ENCODE measurements at regions not wholly inside any gene's neighbourhood (a gene's known extent, or its start where the extent isn't known, plus 50 kb on each side); places are given as distances from the start of the nearest gene placed in this dataset.
"Not testable (repeated sequence)": the region's sequence is repeated elsewhere in the genome, so short reads cannot be mapped to it uniquely, and the experiment has no call there.

DNA sequence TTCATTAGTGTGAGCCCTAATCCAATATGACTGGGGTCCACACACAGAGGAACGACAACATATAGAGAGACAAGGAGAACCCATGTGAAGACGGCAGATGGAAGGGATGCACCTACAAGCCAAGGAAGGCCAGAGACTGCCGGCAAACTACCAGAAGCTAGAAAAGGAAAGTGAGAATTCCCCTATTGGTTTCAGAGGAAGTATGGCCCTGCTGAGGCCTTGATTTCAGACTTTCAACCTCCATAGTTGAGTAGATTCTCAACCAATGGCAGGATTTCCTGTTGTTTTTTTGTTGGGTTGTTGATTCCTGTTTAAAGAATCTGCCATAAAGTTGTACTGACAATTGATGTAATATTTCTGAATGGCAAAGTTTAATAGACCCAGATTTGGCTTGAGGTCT lies 241.5 kb downstream of the SATB2 start:
- DNase-seq, result no peak

DNA sequence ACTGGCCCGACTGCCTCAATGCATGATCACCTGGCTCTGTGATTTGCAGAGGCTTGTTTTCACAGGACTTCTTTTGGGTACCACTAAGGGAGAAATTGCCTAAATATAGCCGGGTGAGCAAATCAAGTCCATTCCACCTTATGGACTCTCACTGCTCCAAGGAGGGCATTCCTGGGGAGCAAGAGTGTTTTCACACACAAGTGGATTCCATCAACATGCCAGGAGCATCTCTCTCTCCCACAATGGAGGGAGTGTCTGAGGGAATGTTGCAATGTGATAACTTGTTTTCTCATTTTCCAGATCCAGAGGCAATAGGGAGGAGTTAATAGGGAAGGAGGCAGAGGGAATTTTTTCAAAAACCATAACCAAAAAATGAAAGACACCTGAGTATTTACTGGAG lies 250.7 kb downstream of the SATB2 start:
- DNase-seq, result no peak

DNA sequence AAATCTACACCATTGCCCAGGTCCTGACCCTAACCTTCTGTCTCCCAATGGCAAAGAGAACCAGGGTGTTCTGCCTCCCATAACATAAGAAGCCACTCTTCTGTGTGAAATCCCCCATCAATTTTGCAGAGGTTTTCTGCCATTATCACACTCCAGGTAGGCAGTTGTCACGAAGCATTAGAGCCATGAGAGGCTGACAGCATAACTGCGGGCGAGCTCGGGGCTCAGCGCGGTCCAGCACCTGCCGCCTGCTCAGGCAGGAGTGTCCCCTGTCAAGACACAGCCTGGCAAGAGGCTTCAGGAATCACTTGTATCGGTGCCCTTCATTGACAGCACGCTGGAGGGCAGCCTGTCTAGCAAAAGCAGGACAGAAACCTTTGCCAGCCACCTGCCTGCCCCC lies 251.2 kb downstream of the SATB2 start:
- no peak for DNase-seq

DNA sequence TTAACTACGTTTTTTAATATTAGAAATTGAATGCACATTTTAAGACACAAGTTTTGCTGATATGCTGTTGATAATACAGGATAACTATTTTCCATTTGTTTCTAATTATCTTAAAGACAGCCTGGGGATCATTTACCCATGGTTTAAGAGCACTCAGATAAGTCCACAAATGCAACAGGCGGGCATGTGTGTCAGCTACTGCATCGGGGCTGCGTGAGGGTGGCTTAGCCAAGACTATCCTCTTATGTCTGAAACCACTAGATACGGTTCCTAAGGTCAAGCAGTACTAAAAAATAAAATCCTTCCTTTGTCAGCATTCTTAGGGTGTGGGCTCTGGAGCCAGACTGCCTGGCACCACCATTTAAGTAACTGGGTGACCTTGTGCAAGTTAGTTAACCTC lies 254.8 kb downstream of the SATB2 start:
- DNase-seq, result no peak

DNA sequence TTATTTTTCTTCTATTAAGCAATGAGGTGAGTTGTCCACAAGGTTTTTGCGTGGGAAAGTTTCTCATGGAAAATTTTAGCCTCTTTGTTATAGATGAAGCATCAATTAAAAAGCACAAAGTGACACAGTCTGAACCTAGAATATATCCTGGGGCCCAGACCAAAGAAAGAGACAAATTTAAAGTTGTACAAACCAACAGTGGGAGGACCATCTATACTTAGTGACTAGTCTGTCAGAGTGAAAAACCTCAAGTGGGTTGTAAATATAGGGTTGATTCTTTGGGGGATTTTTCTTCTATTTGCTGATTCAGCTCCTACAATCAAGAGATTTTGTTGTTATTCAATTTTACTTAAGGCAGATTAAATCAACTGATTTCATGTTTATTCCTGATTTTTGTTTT lies 256.2 kb downstream of the SATB2 start:
- DNase-seq, result no peak

DNA sequence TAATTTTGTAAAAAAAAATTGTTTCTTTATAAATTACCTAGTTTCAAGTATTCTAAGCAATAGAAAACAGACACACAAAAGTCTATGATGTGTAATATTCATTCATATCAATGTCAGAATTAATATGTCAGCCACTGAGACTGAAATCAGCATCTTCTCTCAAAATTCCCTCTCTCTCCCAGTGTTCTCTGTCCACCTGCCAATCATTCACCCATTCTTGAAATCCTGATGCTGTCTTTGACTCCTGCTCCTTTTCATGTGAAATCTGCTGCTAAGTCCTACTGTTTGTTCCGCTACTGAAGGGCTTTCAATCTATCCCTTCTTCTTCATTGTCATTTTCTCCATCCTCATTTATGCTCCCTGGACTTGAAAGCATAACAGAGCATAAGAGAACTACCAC lies 257.9 kb downstream of the SATB2 start:
- no peak for DNase-seq

DNA sequence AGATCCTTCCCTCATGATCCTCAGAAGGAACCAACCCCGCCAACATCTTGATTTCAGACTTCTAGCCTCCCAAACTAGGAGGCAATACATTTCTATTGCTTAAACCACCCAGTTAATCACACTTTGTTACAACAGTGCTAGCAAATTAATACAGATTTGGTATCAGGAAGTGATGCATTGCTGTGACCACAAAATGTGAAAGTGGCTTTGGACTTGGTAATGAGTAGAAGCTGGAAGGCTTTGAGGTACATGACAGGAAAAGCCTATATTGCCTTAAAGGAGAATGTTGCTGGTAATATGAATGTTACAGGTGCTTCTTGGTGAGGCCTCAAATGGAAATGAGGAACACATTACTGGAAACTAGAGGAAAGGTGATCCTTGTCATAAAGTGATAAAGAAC lies 260.3 kb downstream of the SATB2 start:
- DNase-seq, result no peak

DNA sequence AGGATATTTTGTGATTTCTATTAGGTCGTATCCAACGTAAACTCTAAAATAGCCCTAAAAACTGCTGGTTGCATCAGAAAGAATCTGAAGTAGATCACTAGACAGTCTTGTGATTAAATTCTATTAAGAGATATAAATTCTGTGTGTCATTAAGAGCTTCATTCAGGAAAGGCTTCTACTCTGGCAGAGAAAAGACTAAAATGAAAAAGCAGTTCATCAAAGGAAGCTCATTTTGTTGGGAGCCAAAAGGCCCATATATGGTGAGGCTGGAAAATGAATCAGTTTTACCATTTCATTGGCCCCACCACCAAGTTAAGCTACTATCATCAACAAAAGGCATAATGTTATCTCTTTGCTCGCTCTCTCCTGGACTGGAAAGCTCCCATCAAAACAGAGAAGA lies 261.1 kb downstream of the SATB2 start:
- DNase-seq, result no peak

DNA sequence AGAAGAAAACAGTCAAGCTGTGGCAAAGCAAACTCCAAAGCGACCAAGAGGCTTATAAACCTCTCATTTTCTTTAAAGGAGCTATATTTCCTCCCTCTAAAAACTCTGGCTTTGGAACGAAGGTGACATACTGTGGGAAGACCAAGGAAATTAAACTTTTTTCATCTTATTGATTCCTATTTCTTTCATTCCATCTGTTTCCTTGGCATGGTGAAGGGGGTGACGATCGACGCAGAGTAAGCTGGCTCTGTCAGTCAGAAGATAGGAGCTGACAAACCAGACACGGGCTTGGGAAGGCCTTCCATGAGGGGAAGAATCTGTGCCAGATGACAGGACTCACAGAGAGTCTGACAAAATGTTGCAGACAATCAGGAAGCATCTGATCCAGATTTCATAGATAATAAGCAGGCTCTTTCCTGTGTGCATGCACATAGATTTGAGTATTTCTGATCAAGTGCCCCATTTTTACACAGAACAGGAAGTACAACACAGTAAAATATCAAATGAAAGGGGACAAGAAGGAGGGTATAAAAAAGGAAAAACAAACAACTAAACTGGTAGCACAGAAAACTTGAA lies 261.7 kb downstream of the SATB2 start:
- no peak for DNase-seq

DNA sequence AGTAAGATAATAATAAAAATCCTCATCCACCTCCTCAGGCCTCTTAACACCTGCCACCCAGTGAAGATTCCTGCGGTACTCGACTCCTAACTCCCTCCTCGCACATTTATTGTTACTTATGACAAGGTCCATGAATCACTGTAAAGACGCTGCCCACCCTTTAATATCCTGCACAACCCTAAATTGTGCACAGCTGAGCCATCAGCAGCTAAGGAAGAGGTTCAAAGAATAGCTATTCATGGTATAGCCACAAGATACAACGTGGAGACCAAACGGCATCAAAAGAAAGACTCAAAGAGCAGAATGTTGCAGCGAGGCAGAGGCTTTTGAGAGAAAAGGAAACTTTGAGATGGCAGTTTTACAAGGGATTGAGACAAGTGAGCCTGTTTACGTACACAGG lies 266.3 kb downstream of the SATB2 start:
- DNase-seq, result no peak

DNA sequence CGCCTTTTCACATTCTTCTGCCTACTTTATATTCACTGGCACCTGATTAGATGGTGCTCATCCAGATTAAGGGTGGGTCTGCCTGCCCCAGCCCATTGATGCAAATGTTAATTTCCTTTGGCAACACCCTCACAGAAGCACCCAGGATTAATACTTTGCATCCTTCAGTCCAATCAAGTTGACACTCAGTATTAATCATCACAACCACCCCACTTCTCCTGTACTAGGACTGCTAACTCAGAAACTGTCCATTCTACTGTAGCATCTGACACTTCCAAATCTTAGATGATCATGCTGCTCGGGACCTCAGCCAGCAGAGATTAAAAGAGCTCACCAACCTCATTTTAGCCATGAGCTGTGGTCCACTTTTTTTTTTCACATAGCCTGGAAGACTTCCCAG lies 268.5 kb downstream of the SATB2 start:
- no peak for DNase-seq

DNA sequence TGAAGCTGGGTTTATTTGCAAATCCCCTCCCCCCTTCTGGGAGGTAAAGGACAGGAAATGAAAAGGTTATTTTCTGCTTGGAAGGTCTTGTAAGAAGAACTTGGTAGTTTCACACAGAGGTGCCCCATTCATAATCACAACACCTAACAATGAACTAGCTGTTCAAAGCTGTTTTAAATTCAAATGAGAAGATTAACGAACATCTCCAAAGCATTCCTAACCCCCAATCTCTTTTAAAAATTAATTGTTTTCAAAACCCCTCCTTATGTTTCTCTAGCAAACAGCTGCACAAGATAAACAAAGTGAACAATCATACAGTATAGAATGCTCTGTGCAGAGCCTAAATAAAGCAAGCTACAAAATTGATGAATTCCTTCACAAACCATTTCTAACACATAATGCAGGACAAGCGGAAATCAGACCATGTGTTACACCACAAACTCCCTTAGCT lies 271.4 kb downstream of the SATB2 start:
- no peak for DNase-seq

DNA sequence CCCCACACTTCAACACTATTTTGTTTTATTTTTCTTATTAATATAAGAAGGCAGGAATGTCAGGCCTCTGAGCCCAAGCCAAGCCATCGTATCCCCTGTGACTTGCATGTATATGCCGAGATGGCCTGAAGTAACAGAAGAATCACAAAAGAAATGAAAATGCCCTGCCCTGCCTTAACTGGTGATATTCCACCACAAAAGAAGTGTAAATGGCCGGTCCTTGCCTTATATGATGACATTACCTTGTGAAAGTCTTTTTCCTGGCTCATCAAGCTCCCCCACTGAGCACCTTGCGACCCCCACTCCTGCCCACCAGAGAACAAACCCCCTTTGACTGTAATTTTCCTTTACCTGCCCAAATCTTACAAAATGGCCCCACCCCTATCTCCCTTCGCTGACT lies 272.6 kb downstream of the SATB2 start:
- DNase-seq, result not testable (repeated sequence)

DNA sequence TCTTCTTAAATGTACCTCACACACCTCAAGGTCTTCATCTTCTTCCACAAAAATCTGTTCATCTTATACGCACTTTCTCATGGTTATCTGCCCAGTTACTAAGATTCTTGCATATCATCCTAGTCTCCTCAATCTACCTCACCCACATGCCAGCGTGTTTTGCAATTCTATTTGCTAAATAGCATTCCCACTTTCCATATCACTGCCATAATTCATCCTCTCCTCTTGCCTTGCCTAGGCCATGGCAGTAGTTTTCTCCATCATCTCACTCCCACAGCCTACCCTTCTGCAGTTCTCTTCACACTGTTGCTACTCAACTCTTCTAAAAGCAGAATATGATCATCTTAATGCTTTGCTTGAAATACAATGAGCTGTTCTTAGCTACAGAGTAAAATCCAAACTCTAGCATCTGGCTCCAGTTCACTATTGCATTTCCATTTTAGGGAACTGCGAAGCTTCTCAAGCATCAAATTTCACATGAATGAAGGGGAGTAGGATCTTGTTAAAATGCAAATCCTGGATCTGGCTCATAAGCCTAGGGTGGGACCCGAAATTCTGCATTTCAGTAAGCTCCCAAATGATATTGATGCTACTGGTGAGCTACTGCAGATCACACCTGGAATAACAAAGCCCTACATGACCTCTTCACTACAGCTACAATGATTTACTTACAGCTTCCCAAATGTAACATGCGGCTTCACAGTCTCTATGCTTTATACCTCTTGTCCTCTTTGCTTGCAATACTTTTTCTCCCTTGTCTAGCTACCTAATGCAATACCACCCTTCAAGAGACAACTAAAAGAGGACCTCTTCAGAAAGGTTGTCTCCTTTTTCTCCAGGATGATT lies 293.9 kb downstream of the SATB2 start:
- DNase-seq, result no peak

DNA sequence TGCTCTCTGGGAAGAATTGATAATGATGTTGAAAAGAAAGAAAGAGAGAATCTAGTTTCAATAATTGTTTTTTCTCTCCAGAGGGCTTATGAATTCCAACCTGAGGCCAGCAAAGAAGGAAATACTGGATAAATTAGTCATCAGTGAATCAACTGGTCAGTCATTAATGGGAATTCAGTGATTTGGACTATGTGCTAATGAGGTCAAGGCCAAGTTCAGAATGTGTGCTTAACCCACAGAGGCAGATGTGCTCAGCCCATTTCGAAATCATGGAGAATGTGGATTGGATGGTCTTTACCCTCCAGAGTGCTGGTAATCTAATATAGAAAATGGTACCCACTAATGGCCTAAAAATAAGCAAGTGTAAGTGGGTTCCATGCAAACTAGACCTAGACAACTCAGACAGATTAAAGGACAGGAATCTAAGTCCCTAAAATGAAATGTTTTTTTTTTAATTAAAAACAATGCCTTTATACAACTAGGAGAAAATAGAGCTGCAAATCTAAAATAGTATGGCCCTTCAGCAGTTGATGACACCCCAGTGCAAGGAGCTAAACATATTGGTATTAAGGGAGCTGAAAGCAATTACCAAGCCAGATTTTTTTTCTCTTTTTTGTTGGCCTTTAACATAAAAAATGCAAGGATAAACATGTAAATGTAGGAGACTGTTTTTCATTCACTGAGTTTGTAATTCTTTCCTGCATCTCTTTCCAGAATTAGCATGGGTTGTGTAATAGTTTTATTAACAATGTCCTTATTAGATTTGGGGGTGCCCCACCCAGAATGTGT lies 296.9 kb downstream of the SATB2 start:
- no peak for DNase-seq

DNA sequence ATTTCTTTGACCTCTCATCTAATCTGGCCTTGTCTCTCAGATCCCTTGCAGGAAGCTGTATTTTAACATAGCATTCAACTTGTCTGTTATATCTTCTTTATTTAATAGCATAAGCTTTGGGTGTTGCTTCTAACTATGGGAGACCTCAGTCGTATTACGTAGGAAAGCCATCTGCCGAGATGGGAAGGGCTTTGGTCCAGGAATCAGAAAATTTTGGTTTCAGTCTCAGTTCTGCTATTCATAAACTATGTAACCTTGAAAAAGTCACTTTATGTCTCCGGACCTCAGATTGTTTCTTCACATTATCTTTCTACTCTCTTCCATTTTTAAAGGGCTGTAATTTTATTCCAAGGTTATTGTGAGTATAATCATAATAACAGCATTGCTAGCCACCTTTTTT lies 297.7 kb downstream of the SATB2 start:
- DNase-seq, result no peak

DNA sequence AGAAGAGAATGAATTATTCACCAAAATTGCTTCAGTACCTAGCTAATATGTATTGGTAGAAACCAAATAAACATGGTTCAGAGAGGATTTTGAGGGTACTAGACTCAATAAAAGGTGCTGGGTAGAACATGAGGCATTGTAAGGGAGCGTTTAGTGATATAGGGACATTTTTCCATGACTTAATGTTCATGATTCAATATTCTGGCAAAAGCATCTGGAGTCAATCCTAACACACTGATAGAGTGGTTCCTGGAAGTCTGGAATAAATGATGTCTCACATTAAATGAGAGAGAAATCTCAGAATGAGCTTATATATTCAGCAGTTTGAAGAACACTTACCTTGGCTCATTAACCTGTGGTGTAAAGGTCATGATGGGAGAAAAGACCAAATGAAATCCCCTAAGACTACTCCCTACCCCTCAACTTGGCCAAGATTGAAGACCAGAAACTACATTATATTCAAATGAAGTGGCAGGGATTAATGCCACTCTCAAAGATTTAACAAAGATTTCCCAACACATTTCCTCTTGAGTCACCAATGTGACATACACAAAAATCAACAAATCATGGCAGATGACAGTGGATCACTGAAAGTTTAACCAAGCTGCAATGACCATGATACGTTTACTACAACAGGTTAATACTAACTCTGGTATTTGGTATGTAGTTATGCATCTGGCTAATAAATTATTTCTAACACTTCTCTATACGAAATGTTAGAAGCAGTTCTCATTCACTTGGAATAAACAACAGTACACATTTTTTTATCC lies 309.5 kb downstream of the SATB2 start:
- no peak for DNase-seq

DNA sequence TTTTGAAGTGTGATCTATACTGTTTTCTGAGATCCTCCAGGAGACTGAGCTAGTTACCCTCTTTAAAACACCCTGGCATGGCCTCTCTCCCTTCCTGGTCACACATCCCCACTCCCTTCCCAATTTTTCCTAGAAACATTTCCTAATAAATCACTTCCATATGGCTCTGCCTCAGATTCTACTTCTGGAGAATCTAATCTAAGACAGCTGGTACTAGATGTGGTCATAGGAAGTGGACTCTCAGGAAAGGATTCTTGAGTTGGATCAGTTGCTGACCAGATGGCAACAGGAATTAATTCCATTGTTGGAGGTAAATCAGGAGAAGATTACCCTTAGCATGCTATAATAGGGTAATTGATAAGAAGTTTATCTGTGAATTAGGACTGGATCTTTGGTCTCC lies 310.5 kb downstream of the SATB2 start:
- DNase-seq, result no peak

DNA sequence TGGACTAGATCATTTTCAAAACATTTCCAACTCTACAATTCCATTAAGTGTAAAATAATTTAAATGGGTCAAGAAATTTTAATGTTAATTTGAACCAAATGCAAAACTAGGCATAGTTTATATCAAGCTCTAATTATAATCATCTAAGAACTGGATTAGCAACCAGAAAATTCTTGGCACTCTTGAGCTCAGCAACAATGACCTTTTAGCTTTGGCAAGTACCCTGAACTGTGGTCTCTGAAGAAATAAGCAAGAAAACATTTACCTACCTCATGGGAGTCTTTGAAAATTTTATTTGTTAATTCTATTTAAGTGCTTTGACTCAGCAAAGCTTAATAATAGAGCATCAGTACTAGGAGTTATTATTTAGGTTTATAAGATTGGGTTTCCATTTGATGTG lies 313.2 kb downstream of the SATB2 start:
- DNase-seq, result no peak

DNA sequence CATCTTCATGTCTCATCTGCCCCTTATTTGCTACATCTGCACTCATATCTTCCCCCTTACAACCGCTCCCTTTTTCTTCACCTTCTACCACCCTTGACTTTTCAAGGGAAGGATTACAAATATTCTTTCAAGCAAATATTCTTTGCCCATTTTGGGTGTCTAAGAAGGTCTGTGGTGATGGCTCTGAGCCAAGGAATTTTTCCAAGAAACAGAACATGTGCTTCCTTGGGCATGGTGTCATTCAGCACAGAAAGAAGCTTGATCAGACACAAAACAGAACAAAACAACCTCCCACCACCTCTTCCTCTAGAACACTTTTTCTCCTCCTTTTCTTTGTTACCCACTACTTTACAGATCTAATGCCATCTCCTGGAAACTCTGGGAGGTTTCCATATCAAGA lies 313.7 kb downstream of the SATB2 start:
- DNase-seq, result no peak

DNA sequence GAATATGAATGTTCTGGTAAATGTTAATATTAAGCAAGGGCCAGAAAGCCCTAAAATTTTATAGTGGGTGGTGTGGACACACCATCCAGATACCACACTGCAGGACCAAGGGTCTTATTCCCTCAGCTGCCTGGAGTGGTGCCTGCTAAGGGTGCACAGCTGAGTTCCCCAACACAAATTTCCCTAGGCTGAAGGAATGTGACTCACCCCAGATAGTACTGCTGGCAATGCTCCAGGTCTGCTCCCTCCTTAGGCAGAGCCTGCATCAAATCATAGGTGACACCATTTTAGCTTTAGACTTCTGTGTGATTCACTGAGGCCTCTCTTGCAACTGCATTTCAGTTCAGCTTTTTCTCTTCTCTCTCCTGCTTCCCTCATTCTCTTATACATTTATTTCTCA lies 321.1 kb downstream of the SATB2 start:
- peak; percentile 10 for DNase-seq

DNA sequence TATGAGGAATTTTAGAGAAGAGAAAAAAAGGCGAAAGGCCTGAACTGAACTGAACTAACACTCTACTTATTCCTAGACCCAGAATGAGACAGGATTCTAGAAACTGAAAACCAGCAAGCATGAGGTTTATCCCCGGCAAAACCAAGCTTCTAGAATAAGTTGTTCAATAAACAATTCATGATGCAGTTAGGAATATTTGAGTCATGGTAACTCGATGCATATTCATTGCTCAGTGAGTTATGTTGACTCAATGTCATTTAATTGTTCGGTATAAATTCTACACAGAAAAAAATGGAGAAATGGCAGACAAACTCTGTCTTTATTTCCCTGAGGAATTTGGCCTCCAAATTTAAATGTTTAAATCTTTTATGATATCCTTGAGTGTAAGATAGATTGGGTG lies 321.5 kb downstream of the SATB2 start:
- DNase-seq, result no peak

DNA sequence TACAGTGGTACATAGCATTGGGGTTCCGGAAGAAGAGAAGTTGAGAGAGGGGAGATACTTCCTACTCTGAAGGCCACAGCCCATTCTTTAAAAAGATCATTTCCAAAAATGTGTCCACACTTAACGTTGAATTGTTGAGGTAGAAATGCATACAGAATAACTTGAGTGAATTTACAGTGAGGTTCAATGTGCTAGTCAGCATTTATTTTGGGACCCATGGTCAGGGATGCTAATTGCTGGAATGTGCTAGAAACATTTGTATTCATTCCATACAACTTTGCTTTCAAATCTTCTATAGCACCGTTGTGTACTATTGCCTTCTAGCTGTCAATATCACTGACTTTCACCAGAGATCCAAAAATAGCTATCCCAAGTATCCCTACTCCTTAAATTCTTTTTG lies 325.9 kb downstream of the SATB2 start:
- no peak for DNase-seq
